Activated T-helper 2 cell treated with anti-CD3 and anti-CD28 coated beads, Interferon-gamma antibody, Interleukin-2, Interleukin-4, amounts not matched to agents 10 μg/mL and 5 μg/mL and 100 μg/mL, durations not matched to agents 14 hours and 24 hours and 36 hours (primary cell): ENCODE measurements at regions not wholly inside any gene's neighbourhood (a gene's known extent, or its start where the extent isn't known, plus 50 kb on each side); places are given as distances from the start of the nearest gene placed in this dataset.

Experiments
- DNase-seq: peaks from one replicate; pipeline ENCODE4 v3.0.0; 2021; ENCODE audit warnings: low spot score
- H3K27ac Mint-ChIP-seq: one replicate; pipeline ENCODE4 v1.8.0; 2021; ENCODE audit warnings: mixed read lengths
- H3K27me3 Mint-ChIP-seq: one replicate; pipeline ENCODE4 v1.8.0; 2021; ENCODE audit warnings: low read depth, mixed read lengths
- H3K36me3 Mint-ChIP-seq: one replicate; pipeline ENCODE4 v1.8.0; 2021; ENCODE audit warnings: low read depth, mixed read lengths
- H3K4me1 Mint-ChIP-seq: one replicate; pipeline ENCODE4 v1.8.0; 2021; ENCODE audit warnings: low read depth, mixed read lengths
- H3K4me3 Mint-ChIP-seq: one replicate; pipeline ENCODE4 v1.8.0; 2021; ENCODE audit warnings: low read depth, mild to moderate bottlenecking, moderate library complexity, mixed read lengths
- H3K9me3 Mint-ChIP-seq: one replicate; pipeline ENCODE4 v1.8.0; 2021; ENCODE audit warnings: mixed read lengths
- intact Hi-C: fragments of 100-400 bp; cut with micrococcal nuclease; formaldehyde crosslinking; loops from one replicate; pipeline ENCODE4 v1.15.1; 2023

GRCh38 chr3:187949093-187949820 is 204.0 kb upstream of the BCL6 start:
- Mint-ChIP-seq H3K36me3 (no peaks in the 10 kb centered on the region), H3K27me3 (peaks cover 8% of the 10 kb centered on the region), H3K4me1 (peaks cover 25% of the 10 kb centered on the region), H3K9me3 (peaks cover 4% of the 10 kb centered on the region), H3K4me3 (no peak overlapping the region), H3K27ac (no peak overlapping the region)
- no peak for DNase-seq
- intact Hi-C loops: no loop called here

GRCh38 chr3:187950671-187951070 is 203.3 kb upstream of the LPP start:
- no peak for DNase-seq
- Mint-ChIP-seq H3K9me3 (peaks cover 4% of the 10 kb centered on the region), H3K27ac (no peak overlapping the region), H3K36me3 (no peaks in the 10 kb centered on the region), H3K4me1 (peaks cover 37% of the 10 kb centered on the region), H3K27me3 (peaks cover 8% of the 10 kb centered on the region), H3K4me3 (no peak overlapping the region)
- intact Hi-C loops: no loop called here

- peaks cover 2% of the 10 kb centered on the region for H3K27me3 Mint-ChIP-seq
- no peak overlapping the region for H3K4me3 Mint-ChIP-seq
- DNase-seq: no peak
- H3K9me3 Mint-ChIP-seq: peaks cover 4% of the 10 kb centered on the region
- intact Hi-C loops: no loop called here
- H3K36me3 Mint-ChIP-seq: no peaks in the 10 kb centered on the region
- peaks cover 36% of the 10 kb centered on the region for H3K4me1 Mint-ChIP-seq
- no peak overlapping the region for H3K27ac Mint-ChIP-seq
These were observed 202.3 kb upstream of the LPP start for GRCh38 chr3:187951452-187952190.

GRCh38 chr3:187952849-187953248 is 201.1 kb upstream of the LPP start:
- intact Hi-C loops: no loop called here
- no peak for DNase-seq
- peaks cover 4% of the 10 kb centered on the region for H3K9me3 Mint-ChIP-seq
- H3K4me3 Mint-ChIP-seq: no peak overlapping the region
- H3K36me3 Mint-ChIP-seq: no peaks in the 10 kb centered on the region
- peaks cover 2% of the 10 kb centered on the region for H3K27me3 Mint-ChIP-seq
- H3K4me1 Mint-ChIP-seq: peaks cover 47% of the 10 kb centered on the region
- H3K27ac Mint-ChIP-seq: no peak overlapping the region

GRCh38 chr3:187954516-187954872 is 199.5 kb upstream of the LPP start:
- peaks cover 2% of the 10 kb centered on the region for H3K27me3 Mint-ChIP-seq
- no peak overlapping the region for H3K27ac Mint-ChIP-seq
- DNase-seq: no peak
- peaks cover 4% of the 10 kb centered on the region for H3K9me3 Mint-ChIP-seq
- H3K36me3 Mint-ChIP-seq: peaks cover 4% of the 10 kb centered on the region
- intact Hi-C loops: loop anchor here (1.0 kb wide), 1 partner anchor 8 kb away; no protein-coding TSS in a partner anchor
- H3K4me3 Mint-ChIP-seq: no peak overlapping the region
- H3K4me1 Mint-ChIP-seq: peaks cover 58% of the 10 kb centered on the region

GRCh38 chr3:187954873-187955586 is 198.9 kb upstream of the LPP start:
- Mint-ChIP-seq H3K9me3 (peaks cover 4% of the 10 kb centered on the region), H3K36me3 (peaks cover 4% of the 10 kb centered on the region), H3K27me3 (peaks cover 2% of the 10 kb centered on the region), H3K4me1 (peaks cover 58% of the 10 kb centered on the region), H3K4me3 (no peak overlapping the region), H3K27ac (no peak overlapping the region)
- intact Hi-C loops: loop anchor here (1.0 kb wide), 1 partner anchor 7 kb away; no protein-coding TSS in a partner anchor
- DNase-seq: no peak

GRCh38 chr3:187955587-187955952 is 198.4 kb upstream of the LPP start:
- DNase-seq: no peak
- peaks cover 2% of the 10 kb centered on the region for H3K27me3 Mint-ChIP-seq
- intact Hi-C loops: no loop called here
- H3K27ac Mint-ChIP-seq: no peak overlapping the region
- peaks cover 58% of the 10 kb centered on the region for H3K4me1 Mint-ChIP-seq
- H3K36me3 Mint-ChIP-seq: peaks cover 4% of the 10 kb centered on the region
- peaks cover 4% of the 10 kb centered on the region for H3K9me3 Mint-ChIP-seq
- no peak overlapping the region for H3K4me3 Mint-ChIP-seq

- Mint-ChIP-seq H3K27ac (peak overlapping the region; percentile 47), H3K4me1 (peaks cover 49% of the 10 kb centered on the region), H3K36me3 (peaks cover 4% of the 10 kb centered on the region), H3K27me3 (no peaks in the 10 kb centered on the region), H3K4me3 (no peak overlapping the region), H3K9me3 (no peaks in the 10 kb centered on the region)
- intact Hi-C loops: no loop called here
- DNase-seq: no peak
These were observed 196.8 kb upstream of the LPP start for GRCh38 chr3:187957165-187957581.

- intact Hi-C loops: no loop called here
- Mint-ChIP-seq H3K27ac (no peak overlapping the region), H3K9me3 (no peaks in the 10 kb centered on the region), H3K4me3 (no peak overlapping the region), H3K36me3 (peaks cover 4% of the 10 kb centered on the region), H3K4me1 (peaks cover 48% of the 10 kb centered on the region), H3K27me3 (no peaks in the 10 kb centered on the region)
- no peak for DNase-seq
These were observed 196.4 kb upstream of the LPP start for GRCh38 chr3:187957582-187957981.

GRCh38 chr3:187958432-187959003 is 195.4 kb upstream of the LPP start:
- peak overlapping the region; percentile 23 for H3K4me3 Mint-ChIP-seq
- no peaks in the 10 kb centered on the region for H3K27me3 Mint-ChIP-seq
- H3K9me3 Mint-ChIP-seq: no peaks in the 10 kb centered on the region
- peaks cover 4% of the 10 kb centered on the region for H3K36me3 Mint-ChIP-seq
- peak; percentile 25 for DNase-seq
- H3K4me1 Mint-ChIP-seq: peaks cover 46% of the 10 kb centered on the region
- peak overlapping the region; percentile 34 for H3K27ac Mint-ChIP-seq
- intact Hi-C loops: no loop called here

GRCh38 chr3:187960820-187961219 is 193.1 kb upstream of the LPP start:
- H3K27ac Mint-ChIP-seq: no peak overlapping the region
- H3K9me3 Mint-ChIP-seq: no peaks in the 10 kb centered on the region
- peaks cover 34% of the 10 kb centered on the region for H3K4me1 Mint-ChIP-seq
- intact Hi-C loops: no loop called here
- H3K36me3 Mint-ChIP-seq: peaks cover 4% of the 10 kb centered on the region
- DNase-seq: no peak
- H3K27me3 Mint-ChIP-seq: peaks cover 2% of the 10 kb centered on the region
- no peak overlapping the region for H3K4me3 Mint-ChIP-seq

GRCh38 chr3:187961366-187961765 is 192.6 kb upstream of the LPP start:
- Mint-ChIP-seq H3K4me3 (no peak overlapping the region), H3K9me3 (no peaks in the 10 kb centered on the region), H3K27ac (no peak overlapping the region), H3K36me3 (peaks cover 4% of the 10 kb centered on the region), H3K4me1 (peaks cover 34% of the 10 kb centered on the region), H3K27me3 (peaks cover 4% of the 10 kb centered on the region)
- intact Hi-C loops: no loop called here
- DNase-seq: no peak
